Motor neuron (in vitro differentiated cells): ENCODE measurements at regions not wholly inside any gene's neighbourhood (a gene's known extent, or its start where the extent isn't known, plus 50 kb on each side); places are given as distances from the start of the nearest gene placed in this dataset.

Experiments used
- ATAC-seq, 8 experiments: fragments of 200-7000 bp; cut with Tn5 transposase; replicated peaks in 6 of 8; 2 replicates each; pipeline ENCODE4 v1.8.0; 2021; ENCODE audit warnings: mild to moderate bottlenecking in 8 of 8, moderate library complexity in 8 of 8
- H3K27ac ChIP-seq, 2 donors: fragments of 250-450 bp; sonication (Bioruptor Pico); 2 replicates each; pipeline ENCODE4 v1.9.0; 2021; ENCODE audit warnings: antibody characterized with exemption in 2 of 2, mild to moderate bottlenecking in 2 of 2, moderate library complexity in 1 of 2
- H3K4me1 ChIP-seq, 2 donors: fragments of 250-450 bp; sonication (Bioruptor Pico); replicated peaks in 1 of 2; 2 replicates each; pipeline ENCODE4 v1.6.1; 2021; ENCODE audit warnings: antibody characterized with exemption in 2 of 2, mild to moderate bottlenecking in 2 of 2, moderate library complexity in 1 of 2
- H3K4me3 ChIP-seq, 5 donors: fragments of 250-450 bp; sonication (Bioruptor Pico); 2 replicates each; pipeline ENCODE4 v1.9.0; 2021; ENCODE audit warnings: antibody characterized with exemption in 5 of 5, mild to moderate bottlenecking in 5 of 5, moderate library complexity in 4 of 5
- WGBS, 10 experiments: fragments of 450-650 bp; shearing (Covaris generic); methylation state at CpG; one replicate each; pipeline ENCODE4 v1.0.0; 2022; 5-methylcytosine and 5-hydroxymethylcytosine counted together
- in situ Hi-C, 9 experiments: fragments of 400-800 bp; cut with MboI; loops; one replicate each; pipeline ENCODE4 v1.15.0; 2021; ENCODE audit warnings: low sequenced_read_pairs in 9 of 9, low pct_unique_long_range_greater_than_20kb in 2 of 9; ENCODE audit not compliant: unreplicated experiment in 9 of 9

GRCh38 chr5:159833088-159833487, 83.2 kb upstream of the ADRA1B start:
- Histone ChIP-seq H3K27ac (no peak overlapping the region), H3K4me3 (no peak overlapping the region), H3K4me1 (no peaks in the 10 kb centered on the region)
- in situ Hi-C loops = no loop called here
- 40 to 100% (median 71%) methylated on average over 1 to 2 of the region's 2 CpGs; no CpG with 5 or more reads in 6 of the 10 experiments for WGBS, 10 experiments
- ATAC-seq = peak in 1 of 8 experiments; percentile 28

GRCh38 chr5:159833846-159834245, 82.4 kb upstream of the ADRA1B start:
- in situ Hi-C loops = no loop called here
- no peak overlapping the region for H3K27ac ChIP-seq
- 32 to 88% (median 72%) methylated on average over 1 to 6 of the region's 6 CpGs; no CpG with 5 or more reads in 3 of the 10 experiments for WGBS, 10 experiments

GRCh38 chr5:159835548-159835947, 80.7 kb upstream of the ADRA1B start:
- ATAC-seq = peak in 2 of 8 experiments; percentile 60 to 69
- Histone ChIP-seq H3K4me3 (no peak overlapping the region), H3K4me1 (no peaks in the 10 kb centered on the region), H3K27ac (no peak overlapping the region)
- in situ Hi-C loops = no loop called here

More at GRCh38 chr5:159833846-159834245, 82.4 kb upstream of the ADRA1B start:
- no peak for ATAC-seq
- Histone ChIP-seq H3K4me3 (no peak overlapping the region), H3K4me1 (no peaks in the 10 kb centered on the region)

GRCh38 chr5:159836691-159837090, 79.6 kb upstream of the ADRA1B start:
- Histone ChIP-seq H3K4me3 (no peak overlapping the region), H3K27ac (no peak overlapping the region), H3K4me1 (no peaks in the 10 kb centered on the region)
- no peak for ATAC-seq
- in situ Hi-C loops = no loop called here

- in situ Hi-C loops = no loop called here
- WGBS, 10 experiments = 60 to 100% (median 82%) methylated on average over 1 to 2 of the region's 2 CpGs; no CpG with 5 or more reads in 3 of the 10 experiments
- Histone ChIP-seq H3K27ac (no peak overlapping the region), H3K4me1 (no peaks in the 10 kb centered on the region), H3K4me3 (no peak overlapping the region)
- no peak for ATAC-seq
Observed at GRCh38 chr5:159837860-159838259, 78.4 kb upstream of the ADRA1B start.

GRCh38 chr5:159838551-159839222, 77.6 kb upstream of the ADRA1B start:
- 50 to 96% (median 80%) methylated on average over 2 to 5 of the region's 8 CpGs; no CpG with 5 or more reads in 1 of the 10 experiments for WGBS, 10 experiments
- no peak overlapping the region for H3K4me3 ChIP-seq
- no peaks in the 10 kb centered on the region for H3K4me1 ChIP-seq
- H3K27ac ChIP-seq = no peak overlapping the region
- peak in 1 of 8 experiments; percentile 30 for ATAC-seq
- in situ Hi-C loops = no loop called here

- H3K27ac ChIP-seq = no peak overlapping the region
- H3K4me1 ChIP-seq = no peaks in the 10 kb centered on the region
- WGBS, 10 experiments = 17 to 86% (median 80%) methylated on average over 1 of the region's 1 CpG; no CpG with 5 or more reads in 7 of the 10 experiments
- peak in 3 of 8 experiments; percentile 71 to 76 (median 73) for ATAC-seq
- H3K4me3 ChIP-seq = no peak overlapping the region
- in situ Hi-C loops = no loop called here
Observed at GRCh38 chr5:159844267-159845121, 71.8 kb upstream of the ADRA1B start.

- WGBS, 10 experiments = 17 to 100% (median 83%) methylated on average over 1 to 3 of the region's 3 CpGs; no CpG with 5 or more reads in 3 of the 10 experiments
- in situ Hi-C loops = no loop called here
Observed at GRCh38 chr5:159849437-159850083, 66.7 kb upstream of the ADRA1B start.

GRCh38 chr5:159850160-159850559, 66.1 kb upstream of the ADRA1B start:
- Histone ChIP-seq H3K4me1 (no peaks in the 10 kb centered on the region), H3K27ac (no peak overlapping the region), H3K4me3 (no peak overlapping the region)
- in situ Hi-C loops = no loop called here
- peak in 2 of 8 experiments; percentile 58 to 71 for ATAC-seq
- 0 to 92% (median 80%) methylated on average over 1 to 6 of the region's 6 CpGs; no CpG with 5 or more reads in 1 of the 10 experiments for WGBS, 10 experiments

More at GRCh38 chr5:159849437-159850083, 66.7 kb upstream of the ADRA1B start:
- Histone ChIP-seq H3K4me1 (no peaks in the 10 kb centered on the region), H3K27ac (no peak overlapping the region), H3K4me3 (no peak overlapping the region)
- ATAC-seq = peak in 2 of 8 experiments; percentile 56 to 62

- ATAC-seq = no peak
- H3K4me3 ChIP-seq = no peak overlapping the region
- no peaks in the 10 kb centered on the region for H3K4me1 ChIP-seq
- H3K27ac ChIP-seq = no peak overlapping the region
- 24 to 80% (median 67%) methylated on average over 1 to 7 of the region's 8 CpGs for WGBS, 10 experiments
- in situ Hi-C loops = no loop called here
Observed at GRCh38 chr5:159851053-159851452, 65.2 kb upstream of the ADRA1B start.

GRCh38 chr5:159854916-159855315, 61.4 kb upstream of the ADRA1B start:
- ATAC-seq = peak in 1 of 8 experiments; percentile 54
- in situ Hi-C loops = no loop called here
- H3K4me1 ChIP-seq = no peaks in the 10 kb centered on the region
- 50 to 100% (median 75%) methylated on average over 1 to 2 of the region's 2 CpGs; no CpG with 5 or more reads in 5 of the 10 experiments for WGBS, 10 experiments
- H3K4me3 ChIP-seq = no peak overlapping the region
- no peak overlapping the region for H3K27ac ChIP-seq

GRCh38 chr5:159855476-159856191, 60.6 kb upstream of the ADRA1B start:
- Histone ChIP-seq H3K4me1 (no peaks in the 10 kb centered on the region), H3K4me3 (no peak overlapping the region), H3K27ac (no peak overlapping the region)
- 9 to 100% (median 70%) methylated on average over 1 to 5 of the region's 5 CpGs for WGBS, 10 experiments
- peak in 1 of 8 experiments; percentile 63 for ATAC-seq
- in situ Hi-C loops = no loop called here
